Activated CD8-positive, alpha-beta memory T cell treated with anti-CD3 and anti-CD28 coated beads, Interleukin-2, amount 50 U/mL, for 48 hours (primary cell): ENCODE measurements at regions not wholly inside any gene's neighbourhood (a gene's known extent, or its start where the extent isn't known, plus 50 kb on each side); places are given as distances from the start of the nearest gene placed in this dataset.
"Not testable (repeated sequence)": the region's sequence is repeated elsewhere in the genome, so short reads cannot be mapped to it uniquely, and the experiment has no call there.

Experiments used
- DNase-seq: peaks from one replicate; pipeline ENCODE4 v3.0.0-alpha.2; 2020

DNA sequence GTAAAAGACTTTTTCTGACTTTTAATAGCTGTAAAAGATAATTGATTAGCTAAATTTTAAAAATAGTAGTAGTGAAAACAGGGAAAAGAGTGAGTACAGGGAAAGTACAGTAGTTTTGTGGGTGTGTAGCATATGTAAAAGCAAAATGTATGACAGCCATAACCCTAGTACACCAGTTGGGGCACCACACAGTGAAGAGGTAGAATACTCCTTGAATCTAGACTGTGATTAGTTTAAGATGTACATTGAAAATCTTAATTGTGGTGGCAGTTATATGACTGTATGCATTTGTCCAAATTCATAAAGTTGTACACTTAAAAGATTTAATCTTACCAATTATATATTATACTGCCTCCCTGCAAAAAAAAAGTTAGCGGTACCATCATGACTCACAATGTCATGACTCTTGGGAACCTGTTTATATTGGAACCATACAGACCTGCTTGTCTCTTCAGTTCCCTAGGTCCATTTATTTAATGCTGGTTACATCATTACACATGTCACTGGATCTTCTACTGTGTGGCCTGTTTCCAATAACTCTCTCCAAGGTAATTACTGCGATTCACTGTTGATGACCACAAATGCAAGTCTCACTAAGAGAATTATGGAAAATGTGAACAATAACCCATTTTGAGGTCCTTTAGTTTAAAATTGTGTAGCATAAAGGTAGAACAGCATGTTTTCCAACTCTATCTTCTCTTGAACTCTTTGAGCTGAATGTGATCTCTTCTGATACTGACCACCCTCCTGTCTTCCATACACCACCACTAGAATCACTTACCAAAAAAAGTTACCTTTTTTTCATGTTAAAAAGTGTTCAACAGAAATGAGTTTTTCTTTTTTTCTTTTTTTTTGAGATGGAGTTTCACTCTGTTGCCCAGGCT, 264.2 kb upstream of the AMIGO2 start:
- DNase-seq: no peak

DNA sequence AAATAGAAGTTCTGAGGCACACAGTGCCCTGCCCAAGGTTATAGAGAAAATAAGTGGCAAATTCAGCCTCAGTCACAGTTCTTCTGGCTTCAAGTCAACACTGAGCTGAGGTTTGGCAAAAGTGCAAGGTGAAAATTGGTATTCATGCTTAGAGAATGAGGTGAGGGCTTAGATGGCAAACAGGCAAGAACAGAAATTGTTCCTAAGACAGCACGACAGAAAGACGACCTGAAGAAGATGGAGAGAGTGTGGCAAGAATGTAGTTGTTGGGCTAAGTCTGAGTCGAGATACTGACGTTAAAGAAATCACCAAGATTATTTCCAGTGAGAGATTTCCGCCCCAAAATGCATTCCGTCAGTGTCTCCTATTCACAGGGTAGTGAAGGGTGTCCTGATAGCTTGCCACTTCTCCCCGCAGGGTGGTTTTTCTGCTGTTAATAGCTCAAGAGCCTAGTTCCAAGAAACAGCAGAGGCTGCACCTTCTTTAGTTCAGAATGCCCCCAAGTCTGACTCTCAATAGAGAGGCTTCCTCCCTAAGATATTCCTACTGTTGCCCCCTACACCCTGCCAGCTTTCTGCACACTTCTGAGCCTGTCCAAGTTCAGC, 260.8 kb upstream of the AMIGO2 start:
- no peak for DNase-seq

DNA sequence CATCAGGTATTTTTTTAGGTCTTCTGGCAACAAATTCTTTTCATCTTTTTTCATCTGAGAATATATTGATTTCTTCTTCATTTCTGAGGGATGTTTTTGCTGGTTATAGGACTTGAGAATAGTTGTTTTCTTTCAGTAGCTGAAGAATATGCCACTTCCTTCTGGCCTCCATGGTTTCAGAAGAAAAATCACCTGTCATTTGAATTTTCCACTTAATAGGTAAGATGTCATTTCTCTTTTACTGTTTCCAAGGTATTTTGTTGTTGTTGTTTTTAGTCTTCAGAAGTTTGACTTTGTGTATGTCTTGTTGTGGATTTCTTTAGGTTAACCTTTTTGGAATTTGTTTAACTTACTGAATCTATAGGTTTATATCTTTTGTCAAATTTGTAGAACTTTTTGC, 257.8 kb upstream of the AMIGO2 start:
- no peak for DNase-seq

DNA sequence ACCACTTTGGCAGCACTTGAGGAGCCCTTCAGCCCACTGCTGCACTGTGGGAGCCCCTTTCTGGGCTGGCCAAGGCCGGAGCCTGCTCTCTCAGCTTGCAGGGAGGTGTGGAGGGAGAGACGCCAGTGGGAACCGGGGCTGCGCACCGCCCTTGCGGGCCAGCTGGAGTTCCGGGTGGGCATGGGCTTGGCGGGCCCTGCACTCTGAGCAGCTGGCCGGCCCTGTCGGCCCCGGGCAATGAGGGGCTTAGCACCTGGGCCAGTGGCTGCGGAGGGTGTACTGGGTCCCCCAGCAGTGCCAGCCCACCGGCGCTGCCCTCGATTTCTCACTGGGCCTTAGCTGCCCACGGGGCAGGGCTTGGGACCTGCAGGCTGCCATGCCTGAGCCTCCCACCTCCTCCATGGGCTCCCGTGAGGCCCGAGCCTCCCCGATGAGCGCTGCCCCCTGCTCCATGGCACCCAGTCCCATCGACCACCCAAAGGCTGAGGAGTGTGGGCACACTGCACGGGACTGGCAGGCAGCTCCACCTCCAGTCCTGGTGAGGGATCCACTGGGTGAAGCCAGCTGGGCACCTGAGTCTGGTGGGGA, 253.6 kb upstream of the AMIGO2 start:
- not testable (repeated sequence) for DNase-seq

DNA sequence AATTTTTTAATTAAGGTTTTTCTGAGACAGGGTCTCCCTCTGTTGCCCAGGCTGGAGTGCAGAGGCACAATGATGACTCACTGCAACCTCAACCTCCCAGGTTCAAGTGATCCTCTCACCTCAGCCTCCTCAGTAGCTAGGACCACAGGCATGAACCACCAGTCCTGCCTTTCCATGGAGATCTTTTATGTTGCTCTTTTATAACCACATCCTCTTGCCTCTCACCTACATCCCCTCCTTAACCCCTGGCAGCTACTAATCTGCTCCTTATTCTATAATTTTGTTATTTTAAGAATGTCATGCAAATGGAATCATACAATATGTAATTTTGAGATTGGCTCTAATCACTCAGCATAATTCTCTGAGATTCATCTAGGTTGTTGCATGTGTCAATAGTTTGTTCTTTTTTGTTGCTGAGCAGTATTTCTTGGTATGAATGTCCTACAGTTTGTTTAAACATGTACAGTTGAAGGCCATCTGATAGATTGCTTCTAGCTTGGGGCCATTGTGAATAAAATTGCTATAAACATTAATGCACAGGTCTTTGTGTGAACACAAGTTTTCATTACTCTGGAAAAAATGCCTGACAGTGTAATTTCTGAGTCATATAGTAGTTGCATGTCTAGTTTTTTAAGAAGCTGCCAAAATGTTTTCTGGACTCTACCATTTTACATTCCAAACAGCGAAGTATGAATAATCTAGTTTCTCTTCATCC, 249.2 kb upstream of the AMIGO2 start:
- no peak for DNase-seq

DNA sequence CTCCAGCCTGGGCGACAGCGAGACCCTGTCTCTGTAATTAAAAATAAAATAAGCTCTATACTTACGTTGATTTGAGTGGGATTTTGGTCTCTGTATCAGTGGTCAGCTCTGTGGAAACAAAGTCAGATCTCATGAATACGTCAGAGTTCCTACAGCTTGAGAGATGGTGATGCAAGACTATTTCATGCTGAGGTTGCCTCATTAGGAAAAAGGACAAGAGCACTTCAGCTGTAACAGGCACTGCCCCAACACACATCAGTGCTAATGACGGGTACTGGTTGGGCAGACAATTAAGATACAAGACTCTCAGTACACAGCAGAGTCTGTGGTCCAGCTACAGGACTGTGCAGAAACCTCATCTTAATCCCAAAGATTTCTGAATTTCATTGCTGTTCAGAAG, 246.4 kb upstream of the AMIGO2 start:
- DNase-seq: no peak

DNA sequence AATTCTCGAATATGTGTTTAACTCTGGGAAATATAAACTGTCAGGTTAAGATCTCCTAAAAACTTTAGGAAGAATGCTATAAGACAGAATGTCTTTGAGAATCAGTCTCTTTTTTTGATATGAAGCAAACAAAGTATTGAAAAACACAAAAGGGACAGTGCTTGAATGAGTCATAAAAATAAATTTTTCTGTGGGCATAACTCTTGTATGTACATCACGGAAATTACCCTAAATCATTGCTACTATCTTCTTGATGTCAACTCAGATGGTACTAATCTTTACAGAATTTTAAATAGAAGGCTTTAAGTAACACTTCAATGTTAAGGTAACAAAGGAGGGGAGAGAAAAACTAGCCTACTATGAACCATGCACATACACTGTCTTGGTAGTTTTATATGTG, 244.0 kb upstream of the AMIGO2 start:
- DNase-seq: no peak

DNA sequence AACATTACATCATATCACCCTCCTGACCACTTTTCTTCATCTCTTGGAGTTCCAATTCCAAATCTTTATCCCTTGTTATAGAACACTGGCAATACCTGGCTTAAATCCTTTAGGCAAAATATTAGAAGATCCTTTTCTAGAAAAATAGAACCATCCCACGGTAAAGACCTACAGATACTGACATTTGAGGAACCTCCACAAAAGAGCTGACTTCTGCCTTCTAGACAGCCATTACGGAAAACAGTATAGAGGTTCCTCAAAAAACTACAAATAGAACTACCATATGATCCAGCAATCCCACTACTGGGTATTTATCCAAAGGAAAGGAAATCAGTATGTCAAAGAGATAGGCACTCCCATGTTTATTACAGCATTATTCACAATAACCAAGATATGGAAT, 241.7 kb upstream of the AMIGO2 start:
- DNase-seq: no peak

DNA sequence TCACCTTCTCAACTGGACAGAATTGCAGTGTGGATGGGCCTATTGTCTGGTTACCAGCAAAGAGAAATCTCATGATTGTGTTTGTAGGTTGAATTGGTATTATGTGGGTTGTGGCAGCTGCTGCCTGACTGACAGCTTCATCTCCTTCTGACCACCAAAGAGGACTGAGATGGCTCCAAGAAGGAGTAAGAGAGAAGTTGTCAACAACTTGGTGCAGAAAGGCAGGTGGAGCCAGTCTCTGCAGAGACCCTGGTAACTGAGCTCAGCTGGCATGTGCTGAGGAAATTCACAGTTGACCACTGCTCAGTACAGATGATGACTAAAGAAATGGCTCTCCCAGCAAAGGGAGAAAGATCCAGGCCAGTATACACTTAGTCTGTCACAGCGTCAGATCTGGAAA, 240.0 kb upstream of the AMIGO2 start:
- DNase-seq: no peak

DNA sequence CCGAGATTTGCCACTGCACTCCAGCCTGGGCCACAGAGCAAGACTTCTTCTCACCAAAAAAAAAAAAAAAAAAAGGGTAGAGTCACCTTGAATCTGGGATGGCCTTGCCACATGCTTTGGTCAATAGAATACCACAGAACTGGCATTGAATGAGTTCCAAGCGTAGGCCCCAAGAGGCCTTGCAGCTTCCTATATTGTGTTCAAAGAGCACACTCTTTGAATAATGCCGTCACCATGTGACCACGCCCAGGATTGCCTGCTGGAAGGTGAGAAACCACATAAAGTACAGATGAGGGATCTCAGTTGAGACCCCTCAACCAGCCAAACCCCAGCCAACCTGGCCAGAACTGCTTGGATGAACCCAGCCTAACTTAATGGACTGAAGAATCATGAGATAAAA, 239.2 kb upstream of the AMIGO2 start:
- no peak for DNase-seq

DNA sequence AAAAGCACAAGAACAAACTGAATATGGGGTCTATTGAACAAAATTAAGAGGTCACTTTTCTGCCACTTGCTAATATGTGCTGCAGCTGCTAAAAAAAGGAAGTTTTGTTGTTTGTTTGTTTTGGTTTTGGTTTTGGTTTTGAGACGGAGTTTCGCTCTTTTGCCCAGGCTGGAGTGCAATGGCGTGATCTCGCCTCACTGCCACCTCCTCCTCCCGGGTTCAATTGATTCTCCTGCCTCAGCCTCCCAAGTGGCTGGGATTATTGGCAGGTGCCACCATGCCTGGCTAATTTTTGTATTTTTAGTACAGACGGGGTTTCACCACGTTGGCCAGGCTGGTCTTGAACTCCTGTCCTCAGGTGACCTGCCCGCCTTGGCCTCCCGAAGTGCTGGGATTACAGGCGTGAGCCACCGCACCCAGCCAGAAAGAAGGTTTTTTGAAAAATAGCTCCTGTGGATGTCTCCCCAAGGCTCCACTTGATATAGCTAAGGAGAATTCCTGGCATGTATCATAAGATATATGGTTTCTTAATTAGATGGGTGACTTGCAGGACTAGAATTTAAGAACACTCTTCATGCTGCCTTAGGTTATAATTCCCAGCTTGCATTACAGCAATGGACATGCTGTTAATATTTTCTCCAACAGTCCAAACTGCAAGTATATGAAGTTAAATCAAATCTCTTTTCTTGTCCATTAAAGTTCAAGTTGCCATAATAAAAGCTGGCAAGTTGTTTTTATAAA, 237.6 kb upstream of the AMIGO2 start:
- no peak for DNase-seq

DNA sequence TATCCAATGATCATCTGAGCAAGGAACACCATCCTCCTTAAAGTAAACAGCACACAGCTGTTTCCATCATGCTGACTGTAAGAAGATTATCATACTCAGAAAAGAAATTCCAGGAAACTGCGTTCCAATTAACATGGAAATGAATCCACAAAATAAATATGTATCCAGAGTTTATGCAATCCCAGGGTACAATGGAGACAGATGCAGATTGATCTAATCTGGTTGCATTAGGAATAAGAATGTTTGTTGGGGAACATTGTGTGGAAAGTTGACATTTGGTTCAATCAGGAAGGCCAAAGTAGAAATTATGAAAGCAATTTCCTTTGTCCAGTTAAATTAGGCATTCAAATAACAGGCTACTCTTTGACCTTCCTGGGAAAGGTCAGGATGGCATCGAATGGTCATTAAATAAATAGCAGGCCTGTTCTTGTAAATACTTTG, 236.9 kb upstream of the AMIGO2 start:
- DNase-seq: no peak

DNA sequence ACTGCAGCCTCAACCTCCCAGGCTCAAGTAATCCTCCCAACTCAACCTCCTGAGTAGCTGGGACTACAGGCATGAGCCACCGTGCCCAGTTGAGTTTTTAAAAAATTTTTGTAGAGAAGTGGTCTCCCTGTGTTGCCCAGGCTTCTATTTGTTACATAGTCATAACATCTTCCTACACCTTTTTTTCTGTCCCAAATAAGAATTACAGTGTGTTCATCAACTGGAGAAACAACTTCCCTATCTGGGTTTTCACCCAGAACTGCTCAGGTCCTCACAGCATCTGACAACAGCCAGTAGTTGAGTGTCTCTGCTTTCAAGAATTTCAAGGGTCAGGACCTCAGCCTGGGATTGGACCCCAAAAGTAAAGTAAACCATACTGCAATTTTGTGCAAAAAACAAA, 235.2 kb upstream of the AMIGO2 start:
- no peak for DNase-seq

DNA sequence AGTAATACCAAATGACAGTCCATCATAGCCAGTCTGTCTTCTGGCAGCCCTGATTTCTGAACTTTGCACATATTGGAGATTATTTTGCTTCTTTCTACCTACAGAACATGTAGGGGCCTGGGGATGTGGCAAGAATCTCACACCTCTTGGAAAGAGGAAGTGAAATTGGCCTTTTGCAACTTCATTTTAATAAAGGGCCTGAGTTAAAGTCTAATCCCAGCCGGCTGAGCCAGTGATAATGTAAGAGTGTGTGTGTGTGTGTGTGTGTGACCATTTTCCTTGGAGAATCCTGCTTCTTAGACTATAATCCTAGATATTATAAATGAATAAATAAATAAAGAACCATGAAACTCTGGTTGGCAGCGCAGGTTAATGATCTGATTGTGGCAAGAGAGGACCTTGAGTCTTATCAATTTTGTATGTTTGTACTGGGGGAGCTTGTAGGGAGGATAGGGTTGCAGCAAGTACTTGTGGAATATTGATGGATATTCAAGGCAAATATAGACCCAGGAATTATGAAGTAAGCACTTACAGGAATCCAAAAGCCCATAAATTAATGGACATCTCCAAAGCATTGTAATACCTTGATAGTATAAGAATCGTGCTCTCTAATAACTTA, 233.2 kb upstream of the AMIGO2 start:
- no peak for DNase-seq

DNA sequence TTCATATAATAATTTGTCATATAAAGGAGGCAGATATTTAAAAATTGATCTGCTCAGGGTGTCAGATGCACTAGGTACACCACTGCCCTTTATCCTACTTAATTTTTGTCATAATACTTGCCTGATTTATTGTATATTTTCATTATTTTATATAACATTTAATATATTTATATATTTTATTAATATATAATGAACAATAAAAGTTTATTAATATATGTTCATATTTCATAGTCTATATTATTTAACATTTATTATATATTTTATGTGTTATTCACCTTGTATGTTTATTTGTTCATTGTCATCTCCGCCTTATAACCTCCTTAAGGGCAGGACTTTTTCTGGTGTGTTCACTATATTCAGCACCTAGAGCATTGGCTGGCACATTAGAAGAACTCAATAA, 232.4 kb upstream of the AMIGO2 start:
- DNase-seq: no peak

DNA sequence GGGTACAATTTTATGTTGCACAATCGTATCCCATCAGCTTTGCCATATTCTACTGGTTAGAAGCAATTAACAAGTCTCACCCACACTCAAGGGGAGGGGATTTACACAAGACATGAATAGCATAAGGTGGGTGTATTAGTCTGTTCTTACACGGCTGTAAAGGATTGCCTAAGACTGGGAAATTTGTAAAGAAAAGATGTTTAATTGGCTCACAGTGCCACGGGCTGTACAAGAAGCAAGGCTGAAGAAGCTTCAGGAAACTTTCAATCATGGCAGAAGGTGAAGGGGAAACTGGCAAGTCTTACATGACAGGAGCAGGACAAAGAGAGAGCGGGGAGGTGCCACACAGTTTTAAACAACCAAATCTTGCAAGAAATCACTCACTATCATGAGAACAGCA, 231.8 kb upstream of the AMIGO2 start:
- DNase-seq: no peak

DNA sequence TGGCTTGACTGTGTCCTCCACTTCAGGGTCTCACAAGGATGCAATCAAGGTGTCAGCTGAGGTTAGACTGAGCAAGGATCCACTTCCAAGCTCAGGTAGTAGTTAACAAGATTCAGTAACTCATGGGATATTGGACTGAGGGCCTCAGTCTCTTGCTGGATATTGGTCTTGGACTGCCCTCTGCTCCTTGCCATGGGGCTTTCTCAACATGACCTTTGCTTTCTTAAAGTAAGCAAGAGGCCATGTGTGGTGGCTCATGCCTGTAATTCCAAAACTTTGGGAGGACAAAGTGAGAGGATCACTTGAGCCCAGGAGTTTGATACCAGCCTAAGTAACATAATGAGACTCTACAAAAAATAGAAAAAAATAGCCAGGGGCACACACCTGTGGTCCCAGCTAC, 231.3 kb upstream of the AMIGO2 start:
- DNase-seq: no peak

DNA sequence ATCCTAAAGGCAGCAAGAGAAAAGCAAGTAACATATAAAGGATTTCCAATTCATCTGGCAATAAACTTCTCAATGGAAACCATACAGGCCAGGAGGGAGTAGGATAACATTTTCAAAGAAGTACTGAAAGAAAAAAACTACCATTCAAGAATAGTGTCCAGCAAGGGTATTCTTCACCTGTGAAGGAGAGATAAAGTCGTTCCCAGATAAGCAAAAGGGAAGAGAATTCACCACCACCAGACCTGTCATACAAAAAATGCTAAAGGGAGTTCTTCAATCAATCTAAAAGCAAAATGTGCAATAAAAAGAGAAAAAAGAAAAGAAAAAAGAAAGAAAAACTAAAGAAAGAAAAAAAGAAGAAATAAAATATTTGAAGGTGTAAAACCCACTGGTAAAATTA, 228.9 kb upstream of the AMIGO2 start:
- DNase-seq: no peak

DNA sequence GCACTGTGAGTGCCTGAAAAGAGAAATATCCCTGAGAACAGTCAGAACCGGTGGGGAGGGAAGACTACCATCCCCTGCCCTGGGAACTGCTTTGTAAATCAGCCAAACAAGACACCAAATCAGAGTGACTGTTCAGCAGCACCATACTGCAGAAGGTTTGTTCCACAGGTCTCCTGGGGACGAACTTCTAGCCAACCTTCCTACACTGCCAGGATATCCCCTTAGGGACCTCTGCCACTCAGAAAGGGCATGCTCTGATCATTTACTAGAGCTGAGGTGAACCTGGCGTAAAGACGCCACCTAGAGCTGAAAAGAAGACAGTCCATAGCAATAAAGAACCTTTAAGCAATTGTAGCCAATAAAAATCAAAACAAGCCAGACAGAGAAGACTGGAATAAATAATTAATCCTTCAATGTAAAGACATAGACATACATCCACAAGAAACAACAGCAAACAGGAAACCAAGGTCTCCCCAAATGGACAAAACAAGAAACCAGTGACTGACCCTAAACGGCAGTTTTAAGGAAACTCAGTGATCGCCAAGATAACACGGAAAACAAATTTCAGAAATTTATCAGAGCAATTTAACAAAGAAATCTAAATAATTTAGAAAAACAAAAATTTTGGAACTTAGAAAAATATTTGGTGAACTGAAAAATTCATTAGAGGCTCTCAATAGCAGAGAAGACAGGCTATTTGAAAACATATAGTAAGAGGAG, 228.1 kb upstream of the AMIGO2 start:
- peak; percentile 65 for DNase-seq

DNA sequence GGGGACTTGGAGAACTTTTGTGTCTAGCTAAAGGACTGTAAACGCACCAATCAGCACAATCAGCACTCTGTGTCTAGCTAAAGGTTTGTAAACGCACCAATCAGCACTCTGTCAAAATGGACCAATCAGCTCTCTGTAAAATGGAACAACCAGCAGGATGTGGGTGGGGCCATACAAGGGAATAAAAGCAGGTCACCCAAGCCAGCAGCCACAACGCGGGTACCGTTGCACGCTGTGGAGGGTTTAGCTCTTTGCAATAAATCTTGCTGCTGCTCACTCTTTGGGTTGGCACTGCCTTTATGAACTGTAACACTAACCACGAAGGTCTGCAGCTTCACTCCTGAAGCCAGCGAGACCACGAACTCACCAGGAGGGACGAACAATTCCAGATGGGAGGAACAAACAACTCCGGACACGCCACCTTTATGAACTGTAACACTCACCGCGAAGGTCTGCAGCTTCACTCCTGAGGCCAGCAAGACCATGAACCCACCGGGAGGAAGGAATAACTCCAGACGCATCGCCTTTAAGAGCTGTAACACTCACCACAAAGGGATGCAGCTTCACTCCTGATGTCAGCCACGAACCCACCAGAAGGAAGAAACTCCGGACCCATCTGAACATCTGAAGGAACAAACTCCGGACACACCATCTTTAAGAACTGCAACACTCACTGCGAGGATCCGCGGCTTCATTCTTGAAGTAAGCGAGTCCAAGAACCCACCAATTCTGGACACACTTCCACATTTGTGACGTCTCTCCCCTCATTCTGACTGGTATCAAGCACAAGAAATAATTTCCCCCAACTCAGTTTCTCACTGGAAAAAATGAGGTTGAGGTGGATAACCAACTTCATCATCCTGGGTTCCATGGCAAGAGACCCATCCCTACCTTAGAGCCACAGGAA, 227.3 kb upstream of the AMIGO2 start:
- peak; percentile 80 for DNase-seq

DNA sequence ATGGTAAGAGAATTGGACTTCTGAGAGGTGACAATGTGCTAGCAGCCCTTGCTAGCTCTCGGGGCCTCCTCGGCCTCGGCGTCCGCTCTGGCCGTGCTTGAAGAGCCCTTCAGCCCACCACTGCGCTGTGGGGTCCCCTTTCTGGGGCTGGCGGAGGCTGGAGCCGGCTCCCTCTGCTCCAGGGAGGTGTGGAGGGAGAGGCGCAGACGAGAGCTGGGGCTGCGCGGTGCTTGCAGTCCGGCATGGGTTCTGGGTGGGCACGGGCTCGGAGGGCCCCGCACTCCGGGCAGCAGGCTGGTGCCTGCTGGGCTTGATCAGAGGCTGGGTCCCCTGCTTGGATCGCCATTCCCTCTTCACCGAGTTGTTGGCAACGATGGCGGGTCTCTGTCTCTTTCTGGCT, 226.4 kb upstream of the AMIGO2 start:
- no peak for DNase-seq
